GM12874 (cell line): ENCODE measurements at regions not wholly inside any gene's neighbourhood (a gene's known extent, or its start where the extent isn't known, plus 50 kb on each side); places are given as distances from the start of the nearest gene placed in this dataset.

ENCODE experiments used
- CTCF ChIP-seq: IDR thresholded peaks from 2 replicates; pipeline ENCODE4 v1.5.1; 2011; ENCODE audit warnings: low read depth, mild to moderate bottlenecking, control low read depth, low read length, moderate library complexity; ENCODE audit not compliant: insufficient read depth

- no peak for TF ChIP-seq CTCF
These were observed 286.1 kb upstream of the ID2 start for GRCh38 chr2:8395718-8396117.

- TF ChIP-seq CTCF: no peak
These were observed 283.7 kb upstream of the ID2 start for GRCh38 chr2:8398040-8398668.

GRCh38 chr2:8399731-8400130 is 282.1 kb upstream of the ID2 start:
- no peak for TF ChIP-seq CTCF

DNA sequence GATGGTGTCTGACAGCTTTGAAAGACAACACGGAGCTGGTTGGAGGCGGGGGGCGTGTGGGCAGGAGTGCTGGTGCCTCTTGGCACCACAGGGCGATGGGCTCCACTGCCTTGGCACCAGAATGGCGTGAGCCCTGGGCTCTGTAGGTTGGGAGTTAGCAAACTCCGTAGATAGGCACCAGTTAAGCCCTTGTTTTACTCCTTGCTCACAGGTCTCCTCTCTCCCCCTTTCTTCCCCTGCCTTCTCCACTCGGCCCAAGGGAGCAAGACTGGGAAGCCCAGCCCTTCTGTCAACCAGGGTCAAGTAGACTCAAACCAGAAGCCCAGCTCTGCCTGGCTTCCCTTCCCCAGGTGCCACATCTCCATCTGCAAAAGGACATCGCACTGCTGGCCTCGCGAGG is 281.7 kb upstream of the ID2 start:
- no peak for TF ChIP-seq CTCF

DNA sequence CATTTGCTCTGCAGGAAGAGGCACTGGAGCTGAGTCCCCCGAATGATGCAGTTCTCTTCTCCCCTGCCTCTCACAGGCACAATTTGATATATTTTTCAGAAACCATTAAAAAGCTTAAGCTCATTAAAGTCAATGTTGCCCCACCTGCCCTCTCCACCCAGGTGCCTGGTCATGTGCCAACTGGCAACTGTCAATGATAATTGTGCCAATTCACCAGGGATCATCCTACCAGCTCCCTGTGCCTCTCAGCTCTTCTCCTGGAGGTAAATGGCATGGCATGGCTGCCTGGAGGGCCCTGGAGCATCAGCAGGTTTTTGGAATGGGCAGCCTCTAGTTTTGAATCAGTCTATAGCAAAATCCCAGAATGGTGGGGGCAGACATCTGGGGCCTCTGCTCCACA is 279.6 kb upstream of the ID2 start:
- no peak for TF ChIP-seq CTCF

DNA sequence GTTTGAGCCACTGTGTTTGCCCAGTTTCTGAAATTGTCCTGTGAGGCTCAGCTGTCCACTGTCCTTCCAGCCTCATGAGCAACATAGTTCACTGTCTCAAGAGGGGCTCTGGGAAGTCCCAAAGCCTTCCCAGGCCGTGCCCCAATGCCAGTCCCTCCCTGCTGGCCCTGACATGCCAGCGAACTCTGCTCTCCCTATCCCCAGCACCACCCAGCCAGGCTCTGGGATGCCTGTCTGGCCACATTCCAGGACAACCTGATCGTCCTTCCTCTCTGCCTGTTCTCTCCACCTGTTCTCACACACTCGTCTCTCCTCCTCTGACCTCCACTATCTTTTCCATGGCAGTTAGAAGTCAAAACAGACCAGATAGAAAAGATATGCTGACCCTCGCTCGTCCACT is 278.0 kb upstream of the ID2 start:
- TF ChIP-seq CTCF: no peak

DNA sequence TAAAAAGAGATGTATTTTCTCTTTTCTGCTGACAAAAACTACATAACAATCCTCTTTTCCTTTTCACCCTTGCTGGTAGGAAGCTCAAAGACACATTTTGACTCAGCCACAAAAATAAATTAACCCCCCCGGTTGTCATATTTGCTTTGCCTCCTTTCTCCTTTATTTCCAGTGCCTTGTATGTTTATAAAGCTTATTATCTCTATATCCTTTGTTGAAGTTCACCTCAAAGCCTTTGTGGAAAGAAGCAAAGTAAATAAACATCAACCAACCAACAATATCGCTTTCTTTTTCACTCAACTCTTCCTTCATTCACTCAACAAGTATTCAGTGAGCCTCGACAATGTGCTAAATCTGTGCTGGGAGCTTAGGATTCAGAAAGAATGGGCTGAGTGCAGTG is 276.5 kb upstream of the ID2 start:
- TF ChIP-seq CTCF: no peak
